NCI-H748 treated with DMSO at 0.1 percent for 48 hours (cell line): ENCODE measurements at regions not wholly inside any gene's neighbourhood (a gene's known extent, or its start where the extent isn't known, plus 50 kb on each side); places are given as distances from the start of the nearest gene placed in this dataset.

ENCODE experiments used
- DNase-seq: peaks from one replicate; lab custom pipeline; 2025; lab: John Stamatoyannopoulos, UW

DNA sequence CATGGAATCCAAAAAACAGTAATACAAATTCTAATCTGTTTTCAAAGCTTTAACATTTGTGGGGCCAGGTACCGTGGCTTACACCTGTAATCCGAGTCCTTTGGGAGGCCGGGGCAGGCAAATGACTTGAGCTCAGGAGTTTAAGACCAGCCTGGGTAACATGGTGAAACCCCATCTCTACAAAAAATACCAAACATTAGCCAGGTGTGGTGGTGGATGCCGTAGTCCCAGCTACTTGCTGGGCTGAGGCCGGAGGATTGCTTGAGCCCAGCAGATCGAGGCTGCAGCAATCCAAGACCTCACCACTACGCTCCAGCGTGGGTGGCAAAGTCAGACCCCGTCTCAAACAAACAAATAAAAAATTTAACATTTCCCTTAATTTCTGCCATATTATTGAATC lies 74.3 kb upstream of the SALL3 start:
- no peak for DNase-seq

DNA sequence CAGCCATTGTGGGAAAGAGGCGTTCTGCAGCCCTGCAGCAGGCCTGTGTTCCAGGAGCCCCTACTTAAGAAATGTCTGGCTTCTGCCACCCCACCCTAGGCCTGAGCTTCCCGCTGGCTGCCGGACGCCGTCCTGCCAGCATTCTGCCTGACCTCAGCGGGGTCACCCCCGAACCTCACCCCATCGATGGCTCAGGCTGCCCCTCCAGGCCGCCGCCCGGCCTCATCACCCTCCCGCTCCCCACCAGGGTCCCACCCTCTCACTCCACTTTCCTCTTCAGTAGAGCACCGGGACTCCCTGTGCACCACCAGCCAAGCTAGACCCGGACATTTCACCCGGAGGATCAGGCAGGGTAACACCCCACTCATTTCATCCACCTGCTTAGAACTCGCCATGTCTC lies 73.6 kb upstream of the SALL3 start:
- no peak for DNase-seq

DNA sequence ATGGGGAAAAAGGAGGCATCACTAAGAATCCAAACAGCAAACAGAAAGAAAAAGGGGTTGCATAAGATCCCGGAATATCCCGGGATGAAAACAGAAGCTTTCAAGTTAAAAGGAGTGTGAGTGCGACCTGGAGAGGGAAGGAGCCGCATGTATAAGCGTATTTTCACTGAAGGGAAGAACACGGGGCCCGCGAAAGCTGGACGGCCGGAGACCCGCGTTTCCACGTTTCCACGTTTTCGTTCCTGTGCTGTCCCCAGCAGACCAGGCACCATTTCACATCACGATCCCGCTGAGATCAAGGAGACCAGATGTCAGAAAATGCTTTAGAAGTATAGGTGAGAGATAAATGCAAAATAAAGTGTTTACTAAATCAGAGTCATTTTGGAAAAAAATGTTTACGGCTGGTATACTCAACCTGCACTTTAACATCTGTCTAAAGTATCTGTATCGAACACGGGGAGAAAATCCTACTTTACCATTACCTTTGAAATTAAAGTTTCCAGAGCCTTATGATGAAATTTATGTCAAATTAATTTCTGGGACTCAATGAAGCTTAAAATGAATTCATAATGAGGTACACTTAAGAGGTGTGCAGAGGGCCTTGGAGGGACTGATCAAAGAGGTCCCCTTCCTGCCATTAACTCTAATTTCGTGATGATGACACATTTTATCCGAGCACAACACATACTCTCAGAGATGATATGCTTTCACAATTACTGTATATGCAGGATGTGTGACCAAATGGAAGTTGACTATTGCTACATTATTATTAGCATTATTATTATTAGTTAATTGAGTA lies 71.0 kb upstream of the SALL3 start:
- no peak for DNase-seq

DNA sequence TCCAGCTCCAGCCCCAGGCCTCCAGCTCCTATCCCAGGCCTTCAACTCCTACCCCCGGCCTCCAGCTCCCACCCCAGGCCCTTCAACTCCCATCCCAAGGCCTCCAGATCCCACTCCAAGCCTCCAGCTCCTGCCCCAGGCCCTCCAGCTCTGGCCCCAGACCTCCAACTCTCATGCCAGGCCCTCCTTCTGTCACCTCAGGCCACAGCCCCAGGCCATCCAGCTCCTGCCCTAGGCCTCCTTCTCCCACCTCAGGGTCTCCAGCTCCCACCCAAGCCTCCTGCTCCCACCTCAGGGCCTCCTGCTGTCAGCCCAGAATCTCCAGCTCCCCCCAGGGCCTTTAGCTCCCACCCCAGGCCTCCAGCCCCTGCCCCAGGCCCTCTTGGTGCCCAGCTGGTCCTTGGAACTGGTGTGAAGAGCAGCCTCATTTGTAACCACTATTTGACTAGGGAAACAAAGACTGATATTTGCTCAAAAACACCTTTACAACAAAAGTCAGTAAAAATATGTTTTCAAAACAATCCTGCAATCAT lies 67.8 kb upstream of the SALL3 start:
- DNase-seq: no peak

DNA sequence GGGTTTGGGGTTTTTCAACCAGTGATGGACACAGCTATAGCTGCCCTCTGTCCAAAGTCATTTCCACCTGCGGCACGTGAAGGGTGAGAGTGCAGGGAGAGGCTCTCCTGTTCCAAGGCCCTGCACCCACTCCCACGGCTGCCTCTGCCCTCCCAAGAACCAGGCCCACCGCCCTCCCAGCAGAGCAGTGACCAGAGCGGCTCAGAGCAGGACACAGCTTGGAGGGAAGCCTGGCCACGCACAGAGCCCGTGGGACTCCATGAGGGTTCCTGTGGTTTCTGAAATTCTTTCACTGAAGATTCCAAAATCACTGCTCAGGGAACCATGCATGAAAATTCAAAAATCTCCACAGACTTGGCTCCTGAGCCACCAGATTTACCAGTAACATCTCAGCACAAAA lies 67.3 kb upstream of the SALL3 start:
- DNase-seq: no peak

DNA sequence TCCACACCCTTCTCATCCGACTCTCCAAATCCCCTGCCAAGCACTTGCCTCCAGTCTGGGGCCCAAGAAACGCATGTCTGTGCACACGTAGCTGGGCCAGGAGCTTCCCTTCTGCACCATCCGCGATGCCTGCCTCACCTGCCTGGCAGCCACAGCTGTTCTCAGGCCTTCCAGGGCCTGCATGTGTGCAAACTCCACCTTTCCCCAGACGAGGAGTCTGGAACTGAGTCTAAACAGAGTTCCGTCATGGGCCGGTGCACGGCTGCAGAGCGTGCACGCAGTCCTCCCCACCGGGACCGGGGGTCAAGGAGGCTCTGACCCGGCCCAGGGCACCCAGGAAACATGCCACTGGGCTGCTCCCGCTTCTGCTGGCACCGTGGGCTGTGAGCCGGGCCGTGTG lies 66.8 kb upstream of the SALL3 start:
- no peak for DNase-seq

DNA sequence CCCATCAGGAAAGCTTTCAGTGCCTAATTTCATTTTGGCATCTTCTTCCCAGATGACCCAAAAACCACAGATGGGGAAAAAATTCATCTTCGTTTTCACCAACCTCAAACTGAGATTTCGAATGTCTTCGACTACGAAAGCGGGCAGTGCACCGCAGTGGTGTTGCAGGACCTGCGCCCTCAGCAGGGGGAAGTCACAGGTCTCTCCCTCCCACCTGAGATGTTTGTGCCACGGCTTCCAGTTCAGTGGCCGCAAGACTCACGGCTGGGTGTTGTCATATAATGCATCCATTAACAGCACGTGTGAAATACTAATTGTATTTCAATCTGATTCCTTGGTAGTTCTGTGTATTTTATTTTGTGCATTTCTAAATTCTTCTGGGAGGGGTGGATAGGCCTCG lies 66.2 kb upstream of the SALL3 start:
- DNase-seq: no peak

DNA sequence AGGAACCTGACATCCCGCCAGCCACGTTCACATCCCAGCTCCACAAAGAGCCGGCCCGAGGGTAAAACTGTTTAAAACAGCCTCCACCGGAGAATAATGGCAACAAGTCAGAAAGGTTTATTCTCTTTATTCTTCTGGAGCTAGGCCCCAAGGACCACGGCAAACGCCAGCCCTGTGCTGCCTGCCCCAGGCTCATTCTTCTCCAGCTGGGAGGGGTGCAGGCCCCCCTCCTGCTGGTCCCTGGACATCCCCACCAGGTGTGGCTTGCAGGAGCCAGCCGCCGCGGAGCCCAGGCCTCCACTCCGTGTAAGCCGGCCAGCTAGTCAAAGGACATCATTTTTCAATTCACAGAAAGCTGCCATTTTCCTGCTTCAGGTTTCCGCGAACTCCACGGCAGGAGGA lies 65.8 kb upstream of the SALL3 start:
- no peak for DNase-seq

DNA sequence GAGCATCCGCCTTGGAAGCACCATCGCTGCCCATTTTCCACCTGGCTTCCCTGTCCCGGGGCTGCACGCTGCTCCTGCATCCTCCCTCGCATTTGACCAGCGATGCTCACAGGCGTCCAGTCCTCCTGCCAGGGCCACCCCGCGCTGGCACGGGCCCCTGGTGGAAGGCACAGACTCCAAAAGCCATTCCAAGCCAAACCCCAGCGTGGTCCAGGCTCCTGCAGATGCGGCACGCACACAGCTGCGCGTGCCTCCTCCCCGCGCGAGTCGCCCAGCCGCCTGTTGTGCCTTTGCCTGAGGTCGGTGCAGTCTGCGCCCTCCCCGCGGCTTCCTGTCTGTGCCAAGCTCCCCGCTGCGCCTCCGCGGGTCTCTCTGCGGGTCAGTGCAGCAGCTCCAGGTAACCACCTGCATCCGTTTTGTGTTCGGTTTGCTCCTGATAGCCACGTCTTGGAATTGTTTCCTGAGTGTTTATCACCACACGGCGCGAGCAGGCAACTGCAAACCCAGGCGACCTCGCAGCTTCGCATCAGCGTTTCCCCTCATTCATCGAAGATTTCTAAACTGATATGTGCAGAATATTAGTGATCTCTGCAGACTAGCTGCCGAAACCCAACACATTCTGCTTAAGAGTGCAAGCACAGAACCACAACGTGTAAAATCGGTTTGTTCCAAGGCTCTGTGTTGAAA lies 65.2 kb upstream of the SALL3 start:
- DNase-seq: no peak

DNA sequence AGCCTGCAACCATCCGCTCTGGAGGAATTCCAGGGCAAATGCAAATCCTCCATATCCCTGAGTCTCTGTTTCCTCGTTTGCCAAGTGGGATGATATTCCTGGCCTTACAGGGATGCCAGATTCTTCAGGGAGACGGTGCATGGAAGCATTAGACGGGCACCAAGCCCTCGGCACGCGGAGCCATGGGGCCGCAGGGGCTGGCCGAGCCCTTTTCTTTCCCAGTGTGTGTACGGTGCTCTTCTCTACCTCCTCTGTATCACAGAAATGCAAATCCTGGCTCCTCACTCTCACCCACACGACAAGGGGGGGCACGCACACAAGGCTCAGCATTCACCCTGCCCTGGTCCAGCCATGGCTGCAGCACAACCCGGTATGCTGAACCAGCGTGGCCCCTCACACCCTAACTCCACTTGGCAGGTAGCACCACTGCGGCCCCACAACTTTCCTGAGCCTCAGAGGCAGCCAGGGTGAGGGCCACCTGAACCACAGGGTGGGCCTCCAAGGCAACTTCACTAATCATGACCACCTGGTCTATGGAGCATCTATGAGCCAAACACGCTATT lies 64.1 kb upstream of the SALL3 start:
- DNase-seq: no peak

DNA sequence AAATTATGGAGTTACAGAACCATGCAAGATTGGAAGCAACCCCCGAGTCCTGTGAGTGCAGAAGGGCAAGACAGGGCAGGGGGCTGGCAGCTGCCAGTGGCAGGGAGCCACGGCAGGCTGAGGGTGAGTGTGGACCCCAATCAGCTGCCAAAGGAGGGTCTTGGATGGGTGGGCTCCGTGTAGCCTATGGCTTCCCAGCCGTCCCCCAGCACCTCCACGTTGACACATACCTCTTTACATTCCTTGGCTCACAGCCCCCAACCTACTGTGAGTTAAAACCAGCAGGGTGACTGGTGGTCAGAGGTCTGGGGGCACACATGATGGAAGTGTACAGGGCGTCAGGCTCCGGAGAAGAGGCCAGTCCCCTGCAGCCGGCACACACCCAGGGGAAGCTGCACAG lies 60.9 kb upstream of the SALL3 start:
- DNase-seq: no peak

DNA sequence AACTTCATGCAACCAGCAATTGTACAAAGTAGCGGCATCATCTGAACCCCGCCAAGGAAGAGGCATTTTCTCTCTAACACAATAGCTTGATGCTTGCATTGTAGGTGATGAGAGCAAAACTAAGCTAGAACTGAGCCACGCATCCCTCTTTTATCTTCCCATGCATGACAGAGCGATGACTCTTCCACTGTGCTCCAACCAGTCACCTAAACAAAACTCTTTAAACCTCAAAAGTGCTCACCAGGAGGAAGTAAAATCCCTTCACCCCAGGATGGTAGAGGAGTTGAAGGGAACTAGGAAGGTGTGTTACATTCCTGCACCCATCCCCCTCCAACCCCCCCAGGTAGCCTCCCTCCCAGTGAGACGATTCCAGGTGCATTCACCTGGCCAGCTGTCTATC lies 59.7 kb upstream of the SALL3 start:
- DNase-seq: no peak

DNA sequence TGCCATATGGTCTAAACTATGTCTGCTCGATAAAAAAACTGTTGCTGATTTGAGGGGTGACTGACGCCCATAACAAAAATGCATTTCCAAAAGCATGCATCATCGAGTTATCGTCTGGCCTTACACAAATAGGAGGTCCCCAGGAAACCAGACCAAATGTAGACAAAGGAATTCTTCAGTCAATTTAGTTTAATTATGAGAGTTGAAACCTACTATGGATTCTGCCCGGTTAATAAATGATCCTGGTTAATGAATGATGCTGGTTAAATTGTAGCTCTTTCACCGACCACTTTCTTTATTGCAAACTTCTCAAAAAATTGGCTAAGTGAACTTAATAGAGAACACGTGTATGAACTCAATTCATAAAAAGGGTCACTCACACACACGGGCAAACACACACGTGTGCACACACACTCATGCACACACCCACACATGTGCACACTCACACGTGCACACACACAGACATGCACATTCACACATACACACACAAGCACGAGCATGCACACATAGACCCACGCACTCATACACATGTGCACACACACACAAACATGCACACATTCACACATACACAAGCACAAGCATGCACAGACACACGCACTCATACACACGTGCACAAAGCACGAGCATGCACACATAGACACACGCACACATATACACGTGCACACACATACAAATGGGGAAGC lies 59.0 kb upstream of the SALL3 start:
- DNase-seq: no peak

DNA sequence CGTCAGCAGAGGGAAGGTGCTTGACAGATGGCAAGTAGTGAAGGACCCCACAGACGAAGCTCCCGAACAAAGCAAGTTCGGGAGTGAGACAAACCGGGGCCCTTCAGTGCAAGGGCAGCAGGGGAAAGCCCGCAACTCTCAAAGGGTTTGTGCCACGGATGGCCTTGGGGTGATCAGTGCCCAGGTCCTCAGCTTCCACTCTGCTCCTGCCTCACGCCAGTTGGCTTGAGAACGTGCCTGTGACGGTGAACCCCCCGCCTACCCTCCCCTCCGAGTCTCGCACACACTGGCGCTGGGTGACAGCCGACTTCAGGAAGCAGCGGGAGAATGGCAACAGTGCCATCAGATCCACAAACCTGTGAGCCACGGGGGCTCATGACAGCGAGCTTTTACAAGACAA lies 56.8 kb upstream of the SALL3 start:
- no peak for DNase-seq

DNA sequence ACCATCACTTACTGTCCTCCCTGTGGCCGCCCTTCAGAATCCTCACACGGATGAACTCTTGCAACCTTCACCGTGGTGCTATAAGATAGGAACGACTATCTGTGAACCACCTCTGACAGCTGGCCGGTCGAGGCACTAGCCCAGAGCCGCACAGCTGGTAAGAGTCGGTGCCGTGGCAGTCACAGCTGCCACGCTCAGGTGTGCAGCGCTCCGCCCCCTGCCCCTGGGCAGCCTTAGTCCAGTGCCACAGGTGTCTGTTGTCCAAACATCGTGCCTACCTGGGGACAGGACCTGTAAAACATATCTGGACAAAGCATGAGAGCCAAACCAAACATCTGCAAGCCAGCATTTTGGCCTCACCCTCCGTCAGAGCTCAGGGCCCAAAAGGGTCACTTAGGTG lies 55.3 kb upstream of the SALL3 start:
- no peak for DNase-seq

DNA sequence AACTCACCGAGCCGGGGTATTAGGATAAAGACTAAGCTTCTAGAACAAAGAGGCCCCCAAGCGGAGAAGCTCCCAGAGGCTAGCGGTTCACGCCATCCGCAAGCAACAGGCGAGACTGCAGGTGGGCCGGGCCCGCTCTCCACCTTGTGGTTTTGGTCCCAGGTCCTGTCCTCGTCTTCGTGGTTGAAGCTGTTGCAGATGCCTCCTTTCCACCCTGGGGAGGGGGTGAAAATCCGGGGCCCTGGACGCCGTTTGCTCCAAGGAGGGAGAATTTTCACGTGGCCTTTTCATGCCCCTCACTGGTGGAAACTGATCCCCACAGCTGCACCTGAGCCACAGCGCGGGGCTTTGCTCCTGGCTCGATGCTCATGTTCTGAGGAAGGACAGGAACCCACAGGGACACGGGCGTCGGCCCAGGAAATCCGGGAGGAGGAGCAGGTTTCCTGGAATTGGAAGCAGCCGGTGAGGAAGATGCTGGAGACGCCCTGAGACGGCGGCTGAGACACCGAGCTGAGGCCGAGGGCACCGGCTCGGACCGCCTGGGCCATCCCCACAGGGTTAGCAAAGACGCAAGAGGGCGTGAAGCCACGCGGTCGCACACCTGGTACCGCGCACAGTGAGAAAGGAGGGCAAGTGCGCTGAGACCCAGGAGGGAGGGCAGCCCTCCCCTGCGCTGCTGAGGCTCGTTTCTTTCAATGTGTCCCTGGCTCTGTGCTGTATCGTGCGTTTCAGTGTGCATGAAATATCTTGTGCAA lies 54.7 kb upstream of the SALL3 start:
- DNase-seq: no peak

DNA sequence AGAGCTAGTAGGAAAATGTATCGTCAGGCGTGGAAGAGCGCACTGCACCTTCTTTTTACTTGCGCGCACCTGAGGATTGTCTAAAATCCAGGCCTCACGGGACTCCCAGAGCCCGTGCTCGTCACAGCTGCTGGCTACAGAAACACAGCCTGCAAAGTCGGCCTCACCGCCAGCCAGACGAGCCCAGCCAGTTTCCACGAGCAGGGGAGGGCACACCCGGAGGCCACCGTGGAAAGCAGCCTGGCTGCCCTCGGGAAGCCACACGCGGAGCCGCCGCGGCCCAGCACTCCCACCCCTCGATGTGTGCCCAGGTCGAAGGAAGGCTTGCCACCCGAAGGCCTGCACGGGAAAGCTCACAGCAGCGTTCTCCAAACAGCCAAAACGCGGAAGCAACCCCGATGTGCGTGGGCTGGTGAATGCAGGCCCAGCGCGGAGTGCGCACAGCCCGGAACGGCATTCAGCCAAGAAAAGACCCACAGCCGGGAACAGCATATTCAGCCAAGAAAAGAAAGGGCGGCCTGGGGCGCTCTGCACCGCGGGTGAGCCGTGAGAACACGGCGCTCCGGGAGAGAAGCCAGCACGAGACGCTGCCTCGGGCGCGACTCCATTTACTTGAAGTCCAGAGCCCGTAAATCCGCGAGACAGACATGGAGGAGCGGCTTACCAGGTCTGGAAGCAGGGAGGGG lies 53.9 kb upstream of the SALL3 start:
- DNase-seq: no peak

DNA sequence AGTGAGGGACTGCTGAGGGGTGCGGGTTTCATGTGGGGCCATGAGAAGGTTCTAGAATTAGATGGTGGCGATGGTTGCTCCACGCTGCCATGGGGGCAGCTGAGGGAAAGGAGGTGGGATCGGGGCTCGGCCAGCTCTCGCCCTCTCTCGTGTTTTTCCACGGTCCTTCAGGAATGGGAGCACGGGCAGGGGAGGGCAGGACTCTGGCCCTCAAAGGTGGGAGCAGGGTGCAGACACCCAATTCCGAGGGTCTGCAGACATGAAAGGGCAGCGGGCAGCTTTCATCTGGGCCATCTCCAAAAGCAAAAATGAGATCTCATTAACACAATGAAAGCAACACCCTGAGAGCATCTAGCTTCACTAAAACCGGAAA lies 53.4 kb upstream of the SALL3 start:
- DNase-seq: no peak

DNA sequence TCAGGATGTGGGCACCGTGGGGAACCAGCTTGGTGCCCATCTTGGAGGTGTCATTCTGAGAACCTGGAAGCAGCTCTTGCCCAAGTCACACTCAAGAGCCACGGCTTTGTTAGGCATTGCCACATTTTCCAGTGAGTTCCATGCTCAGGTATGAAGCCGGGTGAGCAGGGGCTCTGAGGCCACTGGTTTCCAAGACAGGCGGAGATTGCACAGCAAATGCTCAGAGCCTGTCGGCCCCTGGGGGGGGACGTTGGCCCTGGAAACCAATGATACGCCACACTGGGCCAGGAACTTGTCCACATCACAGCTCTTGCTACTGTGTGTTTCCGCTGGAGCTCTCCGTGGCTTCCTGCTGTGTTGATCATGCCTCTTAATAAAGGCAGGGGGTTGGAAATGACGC lies 52.5 kb upstream of the SALL3 start:
- no peak for DNase-seq

DNA sequence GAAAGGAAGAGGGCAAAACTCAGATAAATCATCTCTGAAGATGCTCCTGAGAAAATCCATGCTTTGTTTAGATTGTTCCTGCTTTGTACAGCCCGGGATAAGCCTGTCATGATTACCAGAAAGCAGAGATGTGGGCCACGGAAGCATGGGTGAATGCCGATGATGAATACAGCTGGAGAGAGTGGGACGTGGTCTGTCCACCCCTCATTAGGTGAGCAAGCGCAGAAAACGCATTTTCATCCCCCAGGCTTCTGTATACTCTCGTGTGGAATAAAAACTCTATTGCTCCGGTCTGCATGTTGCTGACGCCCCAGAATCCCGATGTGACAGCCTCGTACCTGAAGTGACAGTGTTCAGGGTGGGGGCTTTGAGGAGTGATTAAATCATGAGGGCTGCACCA lies 52.0 kb upstream of the SALL3 start:
- no peak for DNase-seq

DNA sequence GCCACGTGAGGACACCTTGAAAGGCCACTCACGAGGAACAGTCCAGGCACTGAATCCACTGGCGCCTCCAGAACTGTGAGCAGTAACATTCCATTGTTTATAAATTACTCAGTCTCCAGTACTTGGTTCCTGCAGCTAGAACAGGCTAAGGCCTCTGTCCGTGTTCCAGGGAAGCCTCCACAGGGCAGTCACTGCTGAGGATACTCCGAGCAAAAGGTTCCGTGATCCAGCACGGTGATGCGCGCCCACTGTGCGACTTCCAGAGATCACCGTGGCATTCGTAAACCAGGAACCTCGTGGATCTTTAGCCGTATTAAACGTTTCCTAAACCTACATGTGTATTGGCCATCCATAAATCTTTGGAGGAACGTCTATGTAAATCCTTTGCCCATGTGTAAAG lies 51.5 kb upstream of the SALL3 start:
- DNase-seq: no peak

DNA sequence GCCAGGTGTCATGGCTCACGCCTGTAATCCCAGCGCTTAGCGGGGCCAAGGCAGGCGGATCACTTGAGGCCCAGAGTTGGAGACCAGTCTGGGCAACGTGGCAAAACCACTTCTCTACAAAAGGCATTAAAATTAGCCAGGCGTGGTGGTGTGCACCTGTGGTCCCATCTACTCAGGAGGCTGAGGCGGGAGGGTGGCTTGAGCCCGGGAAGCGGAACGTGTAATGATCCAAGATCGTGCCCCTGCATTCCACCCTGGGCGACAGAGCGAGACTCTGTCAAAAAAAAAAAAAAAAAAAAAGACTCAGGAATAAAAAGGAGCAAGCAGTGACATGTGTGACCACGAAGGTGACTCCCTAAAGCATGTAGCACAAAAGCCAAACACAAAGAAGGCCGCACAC lies 50.1 kb upstream of the SALL3 start:
- DNase-seq: no peak
